DMS 273 treated with DMSO at 0.1 percent for 48 hours (cell line): ENCODE measurements at regions not wholly inside any gene's neighbourhood (a gene's known extent, or its start where the extent isn't known, plus 50 kb on each side); places are given as distances from the start of the nearest gene placed in this dataset.

Experiments used
- DNase-seq: peaks from one replicate; lab custom pipeline; 2025; lab: John Stamatoyannopoulos, UW

GRCh38 chr20:57768519-57768918 lies 58.7 kb upstream of the PMEPA1 start:
- no peak for DNase-seq

- DNase-seq = no peak
Measured at GRCh38 chr20:57767441-57767840, 57.6 kb upstream of the PMEPA1 start.

GRCh38 chr20:57763235-57763595 lies 53.4 kb upstream of the PMEPA1 start:
- no peak for DNase-seq

GRCh38 chr20:57762531-57763234 lies 52.9 kb upstream of the PMEPA1 start:
- DNase-seq = no peak

GRCh38 chr20:57761413-57761734 lies 51.6 kb upstream of the PMEPA1 start:
- DNase-seq = no peak

- DNase-seq = no peak
Measured at GRCh38 chr20:57760698-57761412, 51.0 kb upstream of the PMEPA1 start.

- DNase-seq = no peak
Measured at GRCh38 chr20:57759724-57760123, 49.9 kb upstream of the PMEPA1 start.
